ENCODE measurements at regions not wholly inside any gene's neighbourhood (a gene's known extent, or its start where the extent isn't known, plus 50 kb on each side); places are given as distances from the start of the nearest gene placed in this dataset.

DNA sequence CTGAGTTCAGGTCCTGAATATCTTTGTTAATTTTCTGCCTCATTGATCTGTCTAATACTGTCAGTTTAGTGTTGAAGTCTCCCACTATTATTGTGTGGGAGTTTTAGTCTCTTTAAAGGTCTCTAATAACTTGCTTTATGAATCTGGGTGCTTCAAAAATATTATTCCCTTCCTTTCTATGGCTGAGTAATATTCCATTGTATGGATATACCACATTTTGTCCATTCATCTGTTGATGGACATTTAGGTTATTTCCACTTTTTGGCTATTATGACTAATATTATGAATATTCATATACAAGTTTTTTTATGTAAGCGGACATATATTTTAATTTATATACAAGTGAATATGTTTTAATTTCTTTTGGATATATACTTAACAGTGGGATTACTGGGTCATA, 82.7 kb downstream of the SDR9C7 start:
- Histone ChIP-seq H3K79me2 (ENCODE audit: control insufficient read depth, insufficient read depth, low read length) (no peaks in the 10 kb centered on the region), H3K4me2 (ENCODE audit: extremely low read depth, insufficient read depth, low read length) (no peak overlapping the region), H4K20me1 (ENCODE audit: control insufficient read depth, extremely low read depth, insufficient read depth, low read length) (no peaks in the 10 kb centered on the region), H3K9me3 (ENCODE audit: control insufficient read depth, insufficient read depth, low read depth, low read length) (no peaks in the 10 kb centered on the region), H3K4me1 (ENCODE audit: control insufficient read depth, extremely low read depth, insufficient read depth, low read length) (no peaks in the 10 kb centered on the region), H3K36me3 (ENCODE audit: control insufficient read depth, insufficient read depth, low read length) (no peaks in the 10 kb centered on the region), H3K27ac (ENCODE audit: insufficient read depth, low read length) (no peak overlapping the region), H2AFZ (ENCODE audit: low read length) (no peak overlapping the region), H3K9ac (ENCODE audit: insufficient read depth, low read length) (no peak overlapping the region), H3K27me3 (ENCODE audit: control insufficient read depth, insufficient read depth, low read length) (no peaks in the 10 kb centered on the region), H3K4me3 (replicated peaks in 1 of 4; ENCODE audit: control extremely low read depth in 1 of 4, insufficient read depth in 1 of 4, low read depth in 3 of 4, low read length in 4 of 4) (no peak overlapping the region)
- TF ChIP-seq, protein P1, sequence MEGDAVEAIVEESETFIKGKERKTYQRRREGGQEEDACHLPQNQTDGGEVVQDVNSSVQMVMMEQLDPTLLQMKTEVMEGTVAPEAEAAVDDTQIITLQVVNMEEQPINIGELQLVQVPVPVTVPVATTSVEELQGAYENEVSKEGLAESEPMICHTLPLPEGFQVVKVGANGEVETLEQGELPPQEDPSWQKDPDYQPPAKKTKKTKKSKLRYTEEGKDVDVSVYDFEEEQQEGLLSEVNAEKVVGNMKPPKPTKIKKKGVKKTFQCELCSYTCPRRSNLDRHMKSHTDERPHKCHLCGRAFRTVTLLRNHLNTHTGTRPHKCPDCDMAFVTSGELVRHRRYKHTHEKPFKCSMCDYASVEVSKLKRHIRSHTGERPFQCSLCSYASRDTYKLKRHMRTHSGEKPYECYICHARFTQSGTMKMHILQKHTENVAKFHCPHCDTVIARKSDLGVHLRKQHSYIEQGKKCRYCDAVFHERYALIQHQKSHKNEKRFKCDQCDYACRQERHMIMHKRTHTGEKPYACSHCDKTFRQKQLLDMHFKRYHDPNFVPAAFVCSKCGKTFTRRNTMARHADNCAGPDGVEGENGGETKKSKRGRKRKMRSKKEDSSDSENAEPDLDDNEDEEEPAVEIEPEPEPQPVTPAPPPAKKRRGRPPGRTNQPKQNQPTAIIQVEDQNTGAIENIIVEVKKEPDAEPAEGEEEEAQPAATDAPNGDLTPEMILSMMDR (conservative IDR thresholded peaks at IDR 0.05 in 1 of 2, IDR thresholded peaks at IDR 0.05 in 1 of 2; ENCODE audit: low read depth in 1 of 2, low read length in 2 of 2): no peak
- no peak for TF ChIP-seq EZH2 (IDR thresholded peaks at IDR 0.05; ENCODE audit: low read length, missing control alignments)
- DNase-seq (ENCODE audit: low read depth in 2 of 2): no peak

GRCh38 chr12:56840922-56841321, 77.8 kb downstream of the HSD17B6 start:
- H3K79me2 ChIP-seq (ENCODE audit: control insufficient read depth, insufficient read depth, low read length): no peaks in the 10 kb centered on the region
- H3K36me3 ChIP-seq (ENCODE audit: control insufficient read depth, insufficient read depth, low read length): no peaks in the 10 kb centered on the region
- no peaks in the 10 kb centered on the region for H3K9me3 ChIP-seq (ENCODE audit: control insufficient read depth, insufficient read depth, low read depth, low read length)
- no peak overlapping the region for H3K4me3 ChIP-seq (replicated peaks in 1 of 4; ENCODE audit: control extremely low read depth in 1 of 4, insufficient read depth in 1 of 4, low read depth in 3 of 4, low read length in 4 of 4)
- TF ChIP-seq EZH2 (IDR thresholded peaks at IDR 0.05; ENCODE audit: low read length, missing control alignments): no peak
- TF ChIP-seq, protein P1 (conservative IDR thresholded peaks at IDR 0.05 in 1 of 2, IDR thresholded peaks at IDR 0.05 in 1 of 2; ENCODE audit: low read depth in 1 of 2, low read length in 2 of 2): no peak
- H4K20me1 ChIP-seq (ENCODE audit: control insufficient read depth, extremely low read depth, insufficient read depth, low read length): no peaks in the 10 kb centered on the region
- DNase-seq (ENCODE audit: low read depth in 2 of 2): peak in 1 of 2 donors; percentile 45
- no peak overlapping the region for H3K4me2 ChIP-seq (ENCODE audit: extremely low read depth, insufficient read depth, low read length)
- H3K9ac ChIP-seq (ENCODE audit: insufficient read depth, low read length): no peak overlapping the region
- H3K27me3 ChIP-seq (ENCODE audit: control insufficient read depth, insufficient read depth, low read length): no peaks in the 10 kb centered on the region
- no peaks in the 10 kb centered on the region for H3K4me1 ChIP-seq (ENCODE audit: control insufficient read depth, extremely low read depth, insufficient read depth, low read length)
- H2AFZ ChIP-seq (ENCODE audit: low read length): no peak overlapping the region
- no peak overlapping the region for H3K27ac ChIP-seq (ENCODE audit: insufficient read depth, low read length)

DNA sequence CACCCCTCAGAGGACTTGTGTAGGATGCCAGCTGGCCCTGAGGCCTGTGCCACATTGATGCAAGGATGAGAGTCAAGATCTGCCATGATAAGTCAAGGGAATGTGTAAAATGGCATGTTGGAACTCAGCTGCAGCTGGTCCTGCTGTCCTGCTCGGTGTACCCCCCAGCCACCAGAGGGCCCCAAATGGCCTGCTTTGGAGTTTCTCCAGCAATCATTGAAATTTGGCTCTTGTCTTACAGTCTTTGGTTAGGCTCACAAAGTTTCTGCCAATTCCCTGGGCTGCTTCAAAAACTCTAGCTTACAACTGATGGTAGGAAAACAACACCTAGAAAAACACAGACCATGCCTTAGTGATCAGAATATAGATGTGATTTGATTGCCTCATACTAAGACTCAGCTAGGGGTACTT, 76.8 kb downstream of the HSD17B6 start:
- H3K79me2 ChIP-seq (ENCODE audit: control insufficient read depth, insufficient read depth, low read length): no peaks in the 10 kb centered on the region
- TF ChIP-seq, protein P1 (conservative IDR thresholded peaks at IDR 0.05 in 1 of 2, IDR thresholded peaks at IDR 0.05 in 1 of 2; ENCODE audit: low read depth in 1 of 2, low read length in 2 of 2): peak; percentile 34 to 50
- no peak for TF ChIP-seq EZH2 (IDR thresholded peaks at IDR 0.05; ENCODE audit: low read length, missing control alignments)
- H3K4me3 ChIP-seq (replicated peaks in 1 of 4; ENCODE audit: control extremely low read depth in 1 of 4, insufficient read depth in 1 of 4, low read depth in 3 of 4, low read length in 4 of 4): no peak overlapping the region
- H3K9ac ChIP-seq (ENCODE audit: insufficient read depth, low read length): no peak overlapping the region
- no peak overlapping the region for H3K4me2 ChIP-seq (ENCODE audit: extremely low read depth, insufficient read depth, low read length)
- H2AFZ ChIP-seq (ENCODE audit: low read length): no peak overlapping the region
- DNase-seq (ENCODE audit: low read depth in 2 of 2): peak; percentile 11 to 33
- H4K20me1 ChIP-seq (ENCODE audit: control insufficient read depth, extremely low read depth, insufficient read depth, low read length): no peaks in the 10 kb centered on the region
- no peak overlapping the region for H3K27ac ChIP-seq (ENCODE audit: insufficient read depth, low read length)
- H3K4me1 ChIP-seq (ENCODE audit: control insufficient read depth, extremely low read depth, insufficient read depth, low read length): no peaks in the 10 kb centered on the region
- H3K36me3 ChIP-seq (ENCODE audit: control insufficient read depth, insufficient read depth, low read length): no peaks in the 10 kb centered on the region
- H3K27me3 ChIP-seq (ENCODE audit: control insufficient read depth, insufficient read depth, low read length): no peaks in the 10 kb centered on the region
- no peaks in the 10 kb centered on the region for H3K9me3 ChIP-seq (ENCODE audit: control insufficient read depth, insufficient read depth, low read depth, low read length)
